Thoracic aorta (tissue), 2 donors: ENCODE measurements at regions not wholly inside any gene's neighbourhood (a gene's known extent, or its start where the extent isn't known, plus 50 kb on each side); places are given as distances from the start of the nearest gene placed in this dataset.

Experiments
- ATAC-seq: fragments of 150-250 bp; one replicate; pipeline ENCODE4 v1.8.0; 2017; ENCODE audit warnings: low read depth; ENCODE audit not compliant: insufficient number of reproducible peaks, low FRiP score
- DNase-seq: peaks from one replicate; pipeline ENCODE4 v3.0.0-alpha.2; 2020; ENCODE audit warnings: low spot score
- H3K27ac ChIP-seq, 2 donors: fragments of 200-600 bp; sonication (generic); 1 replicate in 1 of 2; 2 replicates in 1 of 2; pipeline ENCODE4 v1.5.1; 2016; ENCODE audit warnings: mild to moderate bottlenecking in 2 of 2, moderate library complexity in 2 of 2
- H3K27me3 ChIP-seq: fragments of 200-600 bp; sonication (generic); replicated peaks from 2 replicates; pipeline ENCODE4 v1.6.0; 2016; ENCODE audit warnings: mild to moderate bottlenecking; ENCODE audit not compliant: insufficient read depth
- H3K36me3 ChIP-seq: fragments of 200-600 bp; sonication (generic); one replicate; pipeline ENCODE4 v1.5.1; 2016
- H3K4me1 ChIP-seq, 2 donors: fragments of 200-600 bp; sonication (generic); 1 replicate in 1 of 2; 2 replicates in 1 of 2; pipeline versions ENCODE4 v1.5.1 to v1.6.0; 2016; ENCODE audit warnings: low read depth in 2 of 2, mild to moderate bottlenecking in 1 of 2; ENCODE audit not compliant: control insufficient read depth in 1 of 2
- H3K4me3 ChIP-seq: fragments of 200-600 bp; sonication (generic); 2 replicates; pipeline ENCODE4 v1.5.1; 2016; ENCODE audit warnings: mild to moderate bottlenecking
- H3K9me3 ChIP-seq: fragments of 200-600 bp; sonication (generic); 2 replicates; pipeline ENCODE4 v1.5.1; 2016
- CTCF ChIP-seq: fragments of 200-600 bp; sonication (generic); IDR thresholded peaks from one replicate; pipeline ENCODE4 v1.5.1; 2019; ENCODE audit warnings: antibody characterized with exemption

DNA sequence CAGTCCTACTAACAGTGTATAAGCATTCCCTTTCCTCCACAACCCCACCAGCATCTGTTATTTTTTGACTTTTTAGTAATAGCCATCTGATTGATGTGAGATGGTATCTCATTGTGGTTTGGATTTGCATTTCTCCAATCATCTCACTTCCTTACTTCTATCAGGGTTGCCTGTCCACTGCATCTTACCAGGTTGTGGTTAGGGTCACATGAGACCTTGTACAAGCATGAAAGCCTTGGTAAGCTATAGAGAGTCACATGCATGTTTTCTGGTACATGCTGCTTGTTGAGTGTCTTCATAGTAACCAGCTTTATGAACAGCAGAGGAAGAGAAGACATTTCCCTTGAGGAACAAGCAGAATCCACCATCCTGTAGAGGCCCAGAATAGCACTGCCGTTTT, 102.9 kb upstream of the PAX6 start:
- H3K4me1 ChIP-seq, result no peaks in the 10 kb centered on the region
- no peak overlapping the region for H3K27ac ChIP-seq
- no peaks in the 10 kb centered on the region for H3K9me3 ChIP-seq
- H3K27me3 ChIP-seq, result no peaks in the 10 kb centered on the region
- no peak for ATAC-seq
- no peaks in the 10 kb centered on the region for H3K36me3 ChIP-seq
- TF ChIP-seq CTCF, result no peak
- no peak overlapping the region for H3K4me3 ChIP-seq
- no peak for DNase-seq

DNA sequence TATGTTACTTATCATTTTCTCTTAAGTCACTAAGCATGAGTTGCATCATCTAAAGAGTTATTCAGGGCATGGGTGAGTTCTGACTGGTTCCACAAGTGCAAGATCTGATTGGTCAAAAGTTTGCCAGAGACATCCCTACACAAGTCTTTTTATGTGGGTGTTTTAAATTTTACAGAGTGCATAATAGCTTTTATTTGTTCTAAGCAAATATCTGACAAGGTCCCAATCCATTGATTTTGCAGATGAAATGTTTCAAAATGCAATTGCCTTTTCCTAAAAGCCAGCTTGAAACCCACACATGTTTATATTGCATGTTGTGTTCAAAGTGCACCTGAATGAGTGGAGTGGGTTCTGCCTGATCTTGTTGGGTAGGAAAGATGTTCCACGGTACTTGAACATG, 101.7 kb upstream of the PAX6 start:
- Histone ChIP-seq H3K27me3 (no peaks in the 10 kb centered on the region), H3K27ac (no peak overlapping the region), H3K36me3 (no peaks in the 10 kb centered on the region), H3K4me1 (no peaks in the 10 kb centered on the region), H3K4me3 (no peak overlapping the region), H3K9me3 (no peaks in the 10 kb centered on the region)
- ATAC-seq (no peak), DNase-seq (no peak)
- TF ChIP-seq CTCF, result no peak

GRCh38 chr11:31910950-31911576, 99.9 kb upstream of the PAX6 start:
- no peak for TF ChIP-seq CTCF
- ATAC-seq, result no peak
- H3K4me3 ChIP-seq, result no peak overlapping the region
- no peaks in the 10 kb centered on the region for H3K27me3 ChIP-seq
- no peak for DNase-seq
- H3K27ac ChIP-seq, result no peak overlapping the region
- no peaks in the 10 kb centered on the region for H3K4me1 ChIP-seq
- no peaks in the 10 kb centered on the region for H3K36me3 ChIP-seq
- H3K9me3 ChIP-seq, result no peaks in the 10 kb centered on the region

GRCh38 chr11:31903225-31904074, 92.3 kb upstream of the PAX6 start:
- H3K27me3 ChIP-seq, result no peaks in the 10 kb centered on the region
- no peak for TF ChIP-seq CTCF
- no peak for ATAC-seq
- no peak overlapping the region for H3K27ac ChIP-seq
- DNase-seq, result no peak
- peaks cover 0 to 10% of the 10 kb centered on the region in 2 donors for H3K4me1 ChIP-seq
- H3K9me3 ChIP-seq, result no peaks in the 10 kb centered on the region
- peak overlapping the region; percentile 18 for H3K4me3 ChIP-seq
- no peaks in the 10 kb centered on the region for H3K36me3 ChIP-seq

DNA sequence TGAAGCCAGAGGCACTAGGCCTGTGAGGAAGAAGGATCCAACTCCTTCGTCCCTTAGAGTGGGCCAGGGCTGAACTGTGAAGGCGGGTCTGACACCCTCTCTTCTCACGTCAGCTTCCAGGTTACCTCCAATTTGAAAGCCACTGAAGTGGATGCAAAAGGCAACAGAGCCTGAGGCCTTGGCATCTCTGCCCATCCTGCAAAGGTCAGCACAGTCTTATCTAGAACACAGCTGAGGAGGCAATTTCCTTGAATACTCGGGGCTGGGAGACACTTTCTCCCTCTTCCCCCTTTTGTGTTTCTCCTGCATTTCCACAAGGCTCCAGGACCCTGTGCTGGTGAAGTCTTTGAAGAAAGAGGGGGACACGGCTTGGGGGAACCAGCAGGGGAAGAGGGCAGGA, 91.6 kb upstream of the PAX6 start:
- Histone ChIP-seq H3K27ac (no peak overlapping the region), H3K27me3 (no peaks in the 10 kb centered on the region), H3K36me3 (no peaks in the 10 kb centered on the region), H3K9me3 (no peaks in the 10 kb centered on the region), H3K4me3 (no peak overlapping the region), H3K4me1 (peaks cover 0 to 10% of the 10 kb centered on the region in 2 donors)
- TF ChIP-seq CTCF, result no peak
- ATAC-seq, result no peak
- no peak for DNase-seq
